ENCODE measurements at regions not wholly inside any gene's neighbourhood (a gene's known extent, or its start where the extent isn't known, plus 50 kb on each side); places are given as distances from the start of the nearest gene placed in this dataset.

GRCh38 chr10:42959833-42960232 is 117.0 kb upstream of the RET start:
- H3K27ac ChIP-seq = no peak overlapping the region; the same call in 1 of the 2 replicates
- TF ChIP-seq CTCF (conservative IDR thresholded peaks at IDR 0.05) (no peak), ZFX (IDR thresholded peaks at IDR 0.05) (no peak)

GRCh38 chr10:42960491-42960990 is 116.3 kb upstream of the RET start:
- no peak for TF ChIP-seq ZFX (IDR thresholded peaks at IDR 0.05)
- TF ChIP-seq CTCF (conservative IDR thresholded peaks at IDR 0.05) = no peak
- no peak overlapping the region; the same call in 1 of the 2 replicates for H3K27ac ChIP-seq

- no peak overlapping the region; the same call in 1 of the 2 replicates for H3K27ac ChIP-seq
- TF ChIP-seq CTCF (conservative IDR thresholded peaks at IDR 0.05) (no peak), ZFX (IDR thresholded peaks at IDR 0.05) (no peak)
These were observed 115.7 kb upstream of the RET start for GRCh38 chr10:42960991-42961795.

GRCh38 chr10:42961796-42962109 is 115.1 kb upstream of the RET start:
- H3K27ac ChIP-seq = no peak overlapping the region

GRCh38 chr10:42962110-42962901 is 114.6 kb upstream of the RET start:
- no peak overlapping the region for H3K27ac ChIP-seq
- TF ChIP-seq CTCF (conservative IDR thresholded peaks at IDR 0.05) (no peak), ZFX (IDR thresholded peaks at IDR 0.05) (no peak)

More at GRCh38 chr10:42961796-42962109, 115.1 kb upstream of the RET start:
- TF ChIP-seq ZFX (IDR thresholded peaks at IDR 0.05) (no peak), CTCF (conservative IDR thresholded peaks at IDR 0.05) (no peak)

GRCh38 chr10:42962902-42963231 is 114.0 kb upstream of the RET start:
- no peak overlapping the region for H3K27ac ChIP-seq
- TF ChIP-seq ZFX (IDR thresholded peaks at IDR 0.05) = no peak
- TF ChIP-seq CTCF (conservative IDR thresholded peaks at IDR 0.05) = no peak

GRCh38 chr10:42963312-42963711 is 113.6 kb upstream of the RET start:
- H3K27ac ChIP-seq = no peak overlapping the region
- TF ChIP-seq ZFX (IDR thresholded peaks at IDR 0.05) = no peak
- TF ChIP-seq CTCF (conservative IDR thresholded peaks at IDR 0.05) = no peak
